ENCODE measurements at regions not wholly inside any gene's neighbourhood (a gene's known extent, or its start where the extent isn't known, plus 50 kb on each side); places are given as distances from the start of the nearest gene placed in this dataset.

GRCh38 chr2:383178-383577 lies 95.3 kb upstream of the ALKAL2 start:
- TF ChIP-seq CTCF (IDR thresholded peaks at IDR 0.05) (no peak), EP300 (IDR thresholded peaks at IDR 0.05) (no peak), POLR2A (IDR thresholded peaks at IDR 0.05) (no peak)

Data from sigmoid colon (tissue), 4 donors.